GM23338 (cell line): ENCODE measurements at regions not wholly inside any gene's neighbourhood (a gene's known extent, or its start where the extent isn't known, plus 50 kb on each side); places are given as distances from the start of the nearest gene placed in this dataset.

Experiments
- ATAC-seq: fragments of 200-7000 bp; cut with Tn5 transposase; 3 replicates; pipeline ENCODE4 v1.9.1; 2020
- DNase-seq: peaks from one replicate; pipeline ENCODE4 v3.0.0-alpha.2; 2015; ENCODE audit warnings: low spot score
- H2AFZ ChIP-seq: fragments of 200-600 bp; sonication (generic); 2 replicates; pipeline ENCODE4 v1.8.0; 2016; ENCODE audit warnings: antibody characterized with exemption, mild to moderate bottlenecking, moderate library complexity
- H3F3A ChIP-seq: fragments of 200-600 bp; sonication (generic); replicated peaks from 2 replicates; pipeline ENCODE4 v1.8.0; 2017; ENCODE audit warnings: antibody characterized with exemption, mixed run types, low read depth
- H3K27ac ChIP-seq: fragments of 200-600 bp; sonication (generic); 2 replicates; pipeline ENCODE4 v1.6.1; 2016; ENCODE audit warnings: low read depth
- H3K27me3 ChIP-seq: fragments of 200-600 bp; sonication (generic); 2 replicates; pipeline ENCODE4 v1.8.0; 2016; ENCODE audit warnings: mild to moderate bottlenecking, mixed run types, moderate library complexity; ENCODE audit not compliant: insufficient read depth
- H3K36me3 ChIP-seq: fragments of 200-600 bp; sonication (generic); 2 replicates; pipeline ENCODE4 v1.8.0; 2016; ENCODE audit warnings: mild to moderate bottlenecking; ENCODE audit not compliant: insufficient read depth
- H3K4me1 ChIP-seq: fragments of 200-600 bp; sonication (generic); 2 replicates; pipeline ENCODE4 v1.8.0; 2016; ENCODE audit warnings: mild to moderate bottlenecking, moderate library complexity; ENCODE audit not compliant: insufficient read depth
- H3K4me2 ChIP-seq: fragments of 200-600 bp; sonication (generic); 2 replicates; pipeline ENCODE4 v1.7.1; 2017; ENCODE audit warnings: mixed run types
- H3K4me3 ChIP-seq: fragments of 200-600 bp; sonication (generic); 2 replicates; pipeline ENCODE4 v1.6.1; 2016; ENCODE audit warnings: mixed run types
- H3K79me2 ChIP-seq: fragments of 200-600 bp; sonication (generic); replicated peaks from 2 replicates; pipeline ENCODE4 v1.8.0; 2017; ENCODE audit warnings: mild to moderate bottlenecking; ENCODE audit not compliant: insufficient read depth
- H3K9me2 ChIP-seq: fragments of 200-600 bp; sonication (generic); 2 replicates; pipeline ENCODE4 v1.8.0; 2017; ENCODE audit not compliant: insufficient read depth
- H4K20me1 ChIP-seq: fragments of 200-600 bp; sonication (generic); replicated peaks from 2 replicates; pipeline ENCODE4 v1.8.0; 2017; ENCODE audit warnings: mild to moderate bottlenecking; ENCODE audit not compliant: insufficient read depth
- H3K27ac Mint-ChIP-seq: 2 replicates; pipeline ENCODE4 v1.8.0; 2020; ENCODE audit warnings: inconsistent platforms, mild to moderate bottlenecking, moderate library complexity, mixed read lengths
- H3K27me3 Mint-ChIP-seq: 3 replicates; pipeline ENCODE4 v1.8.0; 2022; ENCODE audit warnings: low read depth, mild to moderate bottlenecking, moderate library complexity, mixed read lengths, inconsistent platforms; ENCODE audit not compliant: insufficient read depth, poor library complexity
- H3K36me3 Mint-ChIP-seq: 3 replicates; pipeline ENCODE4 v1.8.0; 2021; ENCODE audit warnings: low read depth, mild to moderate bottlenecking, inconsistent platforms, moderate library complexity, mixed read lengths
- H3K4me1 Mint-ChIP-seq: 3 replicates; pipeline ENCODE4 v1.8.0; 2020; ENCODE audit warnings: mild to moderate bottlenecking, inconsistent platforms, mixed read lengths
- H3K4me3 Mint-ChIP-seq: 3 replicates; pipeline ENCODE4 v1.8.0; 2021; ENCODE audit warnings: moderate library complexity, mild to moderate bottlenecking, inconsistent platforms, mixed read lengths
- H3K9me3 Mint-ChIP-seq: 3 replicates; pipeline ENCODE4 v1.8.0; 2020; ENCODE audit warnings: moderate library complexity, mild to moderate bottlenecking, inconsistent platforms, mixed read lengths
- CREB1 ChIP-seq: fragments of 250-450 bp; sonication (Bioruptor Pico); IDR thresholded peaks from 2 replicates; pipeline ENCODE4 v1.5.0; 2020; ENCODE audit warnings: low read depth, mild to moderate bottlenecking, moderate library complexity
- ETS1 ChIP-seq: IDR thresholded peaks from 2 replicates; pipeline ENCODE4 v1.6.1; 2016; ENCODE audit warnings: antibody characterized with exemption
- EZH2 ChIP-seq: fragments of 200-600 bp; sonication (generic); IDR thresholded peaks from one replicate; pipeline ENCODE4 v1.8.0; 2017; ENCODE audit warnings: antibody characterized with exemption, mild to moderate bottlenecking, low read depth; ENCODE audit not compliant: unreplicated experiment
- EZH2phosphoT487 ChIP-seq: fragments of 200-600 bp; sonication (generic); IDR thresholded peaks from one replicate; pipeline ENCODE4 v1.8.1; 2018; ENCODE audit warnings: antibody characterized with exemption; ENCODE audit not compliant: unreplicated experiment
- JUNB ChIP-seq: IDR thresholded peaks from one replicate; pipeline ENCODE4 v1.6.1; 2016; ENCODE audit warnings: antibody characterized with exemption; ENCODE audit not compliant: unreplicated experiment
- NANOG ChIP-seq: IDR thresholded peaks from 2 replicates; pipeline ENCODE4 v1.6.1; 2016; ENCODE audit warnings: antibody characterized with exemption, borderline replicate concordance
- POLR2AphosphoS5 ChIP-seq: IDR thresholded peaks from 2 replicates; pipeline ENCODE4 v1.6.1; 2016; ENCODE audit warnings: antibody characterized with exemption, low read depth
- STAT1 ChIP-seq: IDR thresholded peaks from one replicate; pipeline ENCODE4 v1.6.1; 2016; ENCODE audit warnings: antibody characterized with exemption; ENCODE audit not compliant: unreplicated experiment
- ZNF114 ChIP-seq: fragments of 250-450 bp; sonication (Bioruptor Pico); IDR thresholded peaks from 2 replicates; pipeline ENCODE4 v1.5.0; 2020; ENCODE audit warnings: mild to moderate bottlenecking, moderate library complexity
- ZNF331 ChIP-seq: fragments of 250-450 bp; sonication (Bioruptor Pico); IDR thresholded peaks from 2 replicates; pipeline ENCODE4 v1.5.0; 2020; ENCODE audit warnings: low read depth, mild to moderate bottlenecking, moderate library complexity
- ZNF462 ChIP-seq: fragments of 250-450 bp; sonication (Bioruptor Pico); IDR thresholded peaks from 2 replicates; pipeline ENCODE4 v1.5.0; 2020; ENCODE audit warnings: mild to moderate bottlenecking, moderate library complexity
- TF ChIP-seq, protein P1 (sequence below): IDR thresholded peaks from one replicate; pipeline ENCODE4 v1.6.1; 2018; ENCODE audit warnings: antibody characterized with exemption; ENCODE audit not compliant: unreplicated experiment
- TF ChIP-seq, protein P2 (sequence below), 2 experiments: fragments of 200-600 bp in 1 of 2; sonication (generic) in 1 of 2; conservative IDR thresholded peaks; 2 replicates each; pipeline versions ENCODE4 v1.5.1 to v1.6.1; 2016 to 2017; ENCODE audit warnings: antibody characterized with exemption in 2 of 2, low read depth in 2 of 2, mild to moderate bottlenecking in 2 of 2, moderate library complexity in 1 of 2

DNA sequence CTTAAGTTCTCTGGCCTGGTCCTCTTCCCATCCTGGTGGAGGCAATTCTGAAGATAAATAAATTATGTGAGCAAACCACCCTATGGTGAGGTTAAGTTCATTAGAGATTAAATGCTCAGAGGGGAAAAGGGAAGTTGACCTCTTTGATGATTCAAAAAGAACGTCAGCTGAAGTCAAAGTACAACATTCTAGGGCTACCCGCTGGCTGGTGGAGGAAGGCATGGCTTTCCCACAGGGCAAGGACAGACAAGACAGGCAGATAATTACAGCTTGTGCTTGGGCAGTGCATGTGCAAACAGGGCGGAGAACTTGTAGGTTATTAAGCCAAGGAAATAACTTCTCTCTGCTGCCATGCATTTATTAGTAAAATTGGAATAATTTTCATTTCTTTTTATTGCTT lies 91.0 kb upstream of the SLC24A3 start:
- H3K36me3 ChIP-seq: no peaks in the 10 kb centered on the region
- H3K27ac ChIP-seq: no peak overlapping the region
- H3K4me3 ChIP-seq: no peak overlapping the region
- no peak overlapping the region for H3K4me2 ChIP-seq
- H3K4me3 Mint-ChIP-seq: no peak overlapping the region
- no peak overlapping the region for H2AFZ ChIP-seq
- no peaks in the 10 kb centered on the region for H3K27me3 ChIP-seq
- H3K27ac Mint-ChIP-seq: no peak overlapping the region
- H3K4me1 Mint-ChIP-seq: no peaks in the 10 kb centered on the region
- no peaks in the 10 kb centered on the region for H3F3A ChIP-seq
- peaks cover 9% of the 10 kb centered on the region; the same call in 1 of the 2 replicates for H3K9me2 ChIP-seq
- no peaks in the 10 kb centered on the region for H3K79me2 ChIP-seq
- DNase-seq (no peak), ATAC-seq (no peak)
- H3K36me3 Mint-ChIP-seq: no peaks in the 10 kb centered on the region
- no peaks in the 10 kb centered on the region for H3K4me1 ChIP-seq
- H3K9me3 Mint-ChIP-seq: no peaks in the 10 kb centered on the region; the same call in 2 of the 3 replicates
- TF ChIP-seq POLR2AphosphoS5 (no peak), ZNF114 (CRISPR knock-in tag) (no peak), CREB1 (CRISPR knock-in tag) (no peak), JUNB (no peak), EZH2phosphoT487 (no peak), ZNF331 (CRISPR knock-in tag) (no peak), EZH2 (no peak), ZNF462 (CRISPR knock-in tag) (no peak), ETS1 (no peak), NANOG (no peak), STAT1 (no peak)
- TF ChIP-seq, protein P1, sequence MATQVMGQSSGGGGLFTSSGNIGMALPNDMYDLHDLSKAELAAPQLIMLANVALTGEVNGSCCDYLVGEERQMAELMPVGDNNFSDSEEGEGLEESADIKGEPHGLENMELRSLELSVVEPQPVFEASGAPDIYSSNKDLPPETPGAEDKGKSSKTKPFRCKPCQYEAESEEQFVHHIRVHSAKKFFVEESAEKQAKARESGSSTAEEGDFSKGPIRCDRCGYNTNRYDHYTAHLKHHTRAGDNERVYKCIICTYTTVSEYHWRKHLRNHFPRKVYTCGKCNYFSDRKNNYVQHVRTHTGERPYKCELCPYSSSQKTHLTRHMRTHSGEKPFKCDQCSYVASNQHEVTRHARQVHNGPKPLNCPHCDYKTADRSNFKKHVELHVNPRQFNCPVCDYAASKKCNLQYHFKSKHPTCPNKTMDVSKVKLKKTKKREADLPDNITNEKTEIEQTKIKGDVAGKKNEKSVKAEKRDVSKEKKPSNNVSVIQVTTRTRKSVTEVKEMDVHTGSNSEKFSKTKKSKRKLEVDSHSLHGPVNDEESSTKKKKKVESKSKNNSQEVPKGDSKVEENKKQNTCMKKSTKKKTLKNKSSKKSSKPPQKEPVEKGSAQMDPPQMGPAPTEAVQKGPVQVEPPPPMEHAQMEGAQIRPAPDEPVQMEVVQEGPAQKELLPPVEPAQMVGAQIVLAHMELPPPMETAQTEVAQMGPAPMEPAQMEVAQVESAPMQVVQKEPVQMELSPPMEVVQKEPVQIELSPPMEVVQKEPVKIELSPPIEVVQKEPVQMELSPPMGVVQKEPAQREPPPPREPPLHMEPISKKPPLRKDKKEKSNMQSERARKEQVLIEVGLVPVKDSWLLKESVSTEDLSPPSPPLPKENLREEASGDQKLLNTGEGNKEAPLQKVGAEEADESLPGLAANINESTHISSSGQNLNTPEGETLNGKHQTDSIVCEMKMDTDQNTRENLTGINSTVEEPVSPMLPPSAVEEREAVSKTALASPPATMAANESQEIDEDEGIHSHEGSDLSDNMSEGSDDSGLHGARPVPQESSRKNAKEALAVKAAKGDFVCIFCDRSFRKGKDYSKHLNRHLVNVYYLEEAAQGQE: no peak
- TF ChIP-seq, protein P2, sequence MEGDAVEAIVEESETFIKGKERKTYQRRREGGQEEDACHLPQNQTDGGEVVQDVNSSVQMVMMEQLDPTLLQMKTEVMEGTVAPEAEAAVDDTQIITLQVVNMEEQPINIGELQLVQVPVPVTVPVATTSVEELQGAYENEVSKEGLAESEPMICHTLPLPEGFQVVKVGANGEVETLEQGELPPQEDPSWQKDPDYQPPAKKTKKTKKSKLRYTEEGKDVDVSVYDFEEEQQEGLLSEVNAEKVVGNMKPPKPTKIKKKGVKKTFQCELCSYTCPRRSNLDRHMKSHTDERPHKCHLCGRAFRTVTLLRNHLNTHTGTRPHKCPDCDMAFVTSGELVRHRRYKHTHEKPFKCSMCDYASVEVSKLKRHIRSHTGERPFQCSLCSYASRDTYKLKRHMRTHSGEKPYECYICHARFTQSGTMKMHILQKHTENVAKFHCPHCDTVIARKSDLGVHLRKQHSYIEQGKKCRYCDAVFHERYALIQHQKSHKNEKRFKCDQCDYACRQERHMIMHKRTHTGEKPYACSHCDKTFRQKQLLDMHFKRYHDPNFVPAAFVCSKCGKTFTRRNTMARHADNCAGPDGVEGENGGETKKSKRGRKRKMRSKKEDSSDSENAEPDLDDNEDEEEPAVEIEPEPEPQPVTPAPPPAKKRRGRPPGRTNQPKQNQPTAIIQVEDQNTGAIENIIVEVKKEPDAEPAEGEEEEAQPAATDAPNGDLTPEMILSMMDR (conservative IDR thresholded peaks at IDR 0.05; ENCODE audit: low read depth in 2 of 2): no peak
- H4K20me1 ChIP-seq: no peaks in the 10 kb centered on the region
- no peaks in the 10 kb centered on the region for H3K27me3 Mint-ChIP-seq
